Tibial artery (tissue), 4 donors: ENCODE measurements at regions not wholly inside any gene's neighbourhood (a gene's known extent, or its start where the extent isn't known, plus 50 kb on each side); places are given as distances from the start of the nearest gene placed in this dataset.

Experiments
- DNase-seq, 2 donors: peaks; one replicate each; pipeline ENCODE4 v3.0.0-alpha.2; 2019
- H3K27ac ChIP-seq, 2 donors: fragments of 200-600 bp; sonication (generic) in 1 of 2; 1 replicate in 1 of 2; 2 replicates in 1 of 2; pipeline ENCODE4 v1.5.1; 2018 to 2019; ENCODE audit warnings: mild to moderate bottlenecking in 1 of 2
- H3K27me3 ChIP-seq, 2 donors: fragments of 200-600 bp; sonication (generic) in 1 of 2; one replicate each; pipeline versions ENCODE4 v1.5.1 to v1.6.0; 2016 to 2019
- H3K36me3 ChIP-seq, 3 donors: fragments of 200-600 bp; sonication (generic) in 2 of 3; one replicate each; pipeline ENCODE4 v1.5.1; 2016 to 2019; ENCODE audit warnings: mild to moderate bottlenecking in 2 of 3
- H3K4me1 ChIP-seq, 4 donors: fragments of 200-600 bp; sonication (generic) in 2 of 4; 1 replicate in 3 of 4; 2 replicates in 1 of 4; pipeline ENCODE4 v1.5.1; 2016 to 2019
- H3K4me3 ChIP-seq, 2 donors: fragments of 200-600 bp; sonication (generic) in 1 of 2; 1 replicate in 1 of 2; 2 replicates in 1 of 2; pipeline ENCODE4 v1.5.1; 2018 to 2019; ENCODE audit warnings: mild to moderate bottlenecking in 2 of 2
- H3K9me3 ChIP-seq, 3 donors: fragments of 200-600 bp; sonication (generic) in 1 of 3; one replicate each; pipeline ENCODE4 v1.5.1; 2016 to 2019
- intact Hi-C: fragments of 100-400 bp; cut with DNase I; formaldehyde crosslinking; loops from one replicate; pipeline ENCODE4 v1.15.0; 2023; ENCODE audit warnings: low total_unique reads
- TF ChIP-seq, protein P1 (sequence below), 2 experiments: fragments of 200-600 bp in 1 of 2; fragments of 450-650 bp in 1 of 2; IDR thresholded peaks; one replicate each; pipeline ENCODE4 v1.5.1; 2017 to 2019; ENCODE audit warnings: antibody characterized with exemption in 2 of 2, mild to moderate bottlenecking in 1 of 2, moderate library complexity in 1 of 2

- intact Hi-C loops, result no loop called here
- no peaks in the 10 kb centered on the region for H3K9me3 ChIP-seq
- H3K4me1 ChIP-seq, result peaks cover 0 to 4% (median 0%) of the 10 kb centered on the region in 4 donors
- H3K4me3 ChIP-seq, result no peak overlapping the region
- H3K27me3 ChIP-seq, result no peaks in the 10 kb centered on the region
- DNase-seq, result no peak
- H3K27ac ChIP-seq, result no peak overlapping the region
- TF ChIP-seq, protein P1, sequence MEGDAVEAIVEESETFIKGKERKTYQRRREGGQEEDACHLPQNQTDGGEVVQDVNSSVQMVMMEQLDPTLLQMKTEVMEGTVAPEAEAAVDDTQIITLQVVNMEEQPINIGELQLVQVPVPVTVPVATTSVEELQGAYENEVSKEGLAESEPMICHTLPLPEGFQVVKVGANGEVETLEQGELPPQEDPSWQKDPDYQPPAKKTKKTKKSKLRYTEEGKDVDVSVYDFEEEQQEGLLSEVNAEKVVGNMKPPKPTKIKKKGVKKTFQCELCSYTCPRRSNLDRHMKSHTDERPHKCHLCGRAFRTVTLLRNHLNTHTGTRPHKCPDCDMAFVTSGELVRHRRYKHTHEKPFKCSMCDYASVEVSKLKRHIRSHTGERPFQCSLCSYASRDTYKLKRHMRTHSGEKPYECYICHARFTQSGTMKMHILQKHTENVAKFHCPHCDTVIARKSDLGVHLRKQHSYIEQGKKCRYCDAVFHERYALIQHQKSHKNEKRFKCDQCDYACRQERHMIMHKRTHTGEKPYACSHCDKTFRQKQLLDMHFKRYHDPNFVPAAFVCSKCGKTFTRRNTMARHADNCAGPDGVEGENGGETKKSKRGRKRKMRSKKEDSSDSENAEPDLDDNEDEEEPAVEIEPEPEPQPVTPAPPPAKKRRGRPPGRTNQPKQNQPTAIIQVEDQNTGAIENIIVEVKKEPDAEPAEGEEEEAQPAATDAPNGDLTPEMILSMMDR (IDR thresholded peaks at IDR 0.05), result no peak
- no peaks in the 10 kb centered on the region for H3K36me3 ChIP-seq
Measured at GRCh38 chr14:58793131-58793740, 155.5 kb downstream of the DACT1 start.

- no peak for DNase-seq
- Histone ChIP-seq H3K27ac (no peak overlapping the region), H3K4me1 (peaks cover 0 to 4% (median 0%) of the 10 kb centered on the region in 4 donors), H3K36me3 (no peaks in the 10 kb centered on the region), H3K27me3 (no peaks in the 10 kb centered on the region), H3K9me3 (no peaks in the 10 kb centered on the region), H3K4me3 (no peak overlapping the region)
- TF ChIP-seq, protein P1 (IDR thresholded peaks at IDR 0.05), result no peak
- intact Hi-C loops, result no loop called here
Measured at GRCh38 chr14:58794993-58795762, 157.4 kb downstream of the DACT1 start.

GRCh38 chr14:58796242-58797009 is 158.7 kb downstream of the DACT1 start:
- H3K36me3 ChIP-seq, result no peaks in the 10 kb centered on the region
- TF ChIP-seq, protein P1 (IDR thresholded peaks at IDR 0.05), result no peak
- no peaks in the 10 kb centered on the region for H3K27me3 ChIP-seq
- peaks cover 0 to 4% (median 0%) of the 10 kb centered on the region in 4 donors for H3K4me1 ChIP-seq
- no peak overlapping the region for H3K4me3 ChIP-seq
- DNase-seq, result no peak
- no peaks in the 10 kb centered on the region for H3K9me3 ChIP-seq
- intact Hi-C loops, result no loop called here
- no peak overlapping the region for H3K27ac ChIP-seq

- Histone ChIP-seq H3K4me3 (no peak overlapping the region), H3K9me3 (no peaks in the 10 kb centered on the region), H3K27me3 (no peaks in the 10 kb centered on the region), H3K4me1 (peaks cover 0 to 4% (median 0%) of the 10 kb centered on the region in 4 donors), H3K36me3 (no peaks in the 10 kb centered on the region), H3K27ac (no peak overlapping the region)
- TF ChIP-seq, protein P1 (IDR thresholded peaks at IDR 0.05), result no peak
- no peak for DNase-seq
- intact Hi-C loops, result no loop called here
Measured at GRCh38 chr14:58797010-58797429, 159.3 kb downstream of the DACT1 start.

GRCh38 chr14:58798173-58798572 is 160.4 kb downstream of the DACT1 start:
- Histone ChIP-seq H3K27ac (no peak overlapping the region), H3K27me3 (no peaks in the 10 kb centered on the region), H3K4me1 (peaks cover 0 to 4% (median 0%) of the 10 kb centered on the region in 4 donors), H3K36me3 (no peaks in the 10 kb centered on the region), H3K4me3 (no peak overlapping the region), H3K9me3 (no peaks in the 10 kb centered on the region)
- DNase-seq, result no peak
- intact Hi-C loops, result no loop called here
- TF ChIP-seq, protein P1 (IDR thresholded peaks at IDR 0.05), result no peak
